ENCODE measurements at regions not wholly inside any gene's neighbourhood (a gene's known extent, or its start where the extent isn't known, plus 50 kb on each side); places are given as distances from the start of the nearest gene placed in this dataset.
"Not testable (repeated sequence)": the region's sequence is repeated elsewhere in the genome, so short reads cannot be mapped to it uniquely, and the experiment has no call there.

- ATAC-seq = no peak
These were observed 616.9 kb upstream of the GBE1 start for GRCh38 chr3:82378392-82378791.

GRCh38 chr3:82376883-82377282 lies 615.4 kb upstream of the GBE1 start:
- no peak for ATAC-seq
- TF ChIP-seq ZNF8 (CRISPR knock-in tag; IDR thresholded peaks at IDR 0.05) (peak; percentile 97), TOX (CRISPR knock-in tag; IDR thresholded peaks at IDR 0.05; ENCODE audit: borderline replicate concordance) (no peak)

More at GRCh38 chr3:82378392-82378791, 616.9 kb upstream of the GBE1 start:
- TF ChIP-seq ARNTL (CRISPR knock-in tag; IDR thresholded peaks at IDR 0.05; ENCODE audit: borderline replicate concordance, low read depth) = no peak
- TF ChIP-seq GLIS3 (CRISPR knock-in tag; IDR thresholded peaks at IDR 0.05) = no peak
- TF ChIP-seq CREB5 (CRISPR knock-in tag; IDR thresholded peaks at IDR 0.05; ENCODE audit: low read depth) = no peak
- TF ChIP-seq TOX (CRISPR knock-in tag; IDR thresholded peaks at IDR 0.05; ENCODE audit: borderline replicate concordance) = no peak
- TF ChIP-seq RARB (CRISPR knock-in tag; IDR thresholded peaks at IDR 0.05) = no peak
- no peak for TF ChIP-seq ESRRG (CRISPR knock-in tag; IDR thresholded peaks at IDR 0.05)
- TF ChIP-seq TSHZ2 (CRISPR knock-in tag; IDR thresholded peaks at IDR 0.05) = no peak
- no peak for TF ChIP-seq POU6F1 (CRISPR knock-in tag; IDR thresholded peaks at IDR 0.05; ENCODE audit: borderline replicate concordance, low read depth)
- TF ChIP-seq CSRNP3 (CRISPR knock-in tag; IDR thresholded peaks at IDR 0.05) = no peak
- TF ChIP-seq TCF4 (CRISPR knock-in tag; IDR thresholded peaks at IDR 0.05; ENCODE audit: borderline replicate concordance) = no peak
- TF ChIP-seq PATZ1 (CRISPR knock-in tag; IDR thresholded peaks at IDR 0.05; ENCODE audit: borderline replicate concordance) = no peak
- no peak for TF ChIP-seq PPARA (CRISPR knock-in tag; IDR thresholded peaks at IDR 0.05; ENCODE audit: borderline replicate concordance)
- TF ChIP-seq BACH2 (CRISPR knock-in tag; IDR thresholded peaks at IDR 0.05; ENCODE audit: borderline replicate concordance) = no peak
- TF ChIP-seq ZC3H10 (CRISPR knock-in tag; IDR thresholded peaks at IDR 0.05) = no peak
- TF ChIP-seq ZNF565 (CRISPR knock-in tag; conservative IDR thresholded peaks at IDR 0.05; ENCODE audit: low read depth) = no peak
- TF ChIP-seq ZFP3 (CRISPR knock-in tag; IDR thresholded peaks at IDR 0.05) = no peak
- no peak for TF ChIP-seq OSR1 (CRISPR knock-in tag; IDR thresholded peaks at IDR 0.05)
- TF ChIP-seq ZNF8 (CRISPR knock-in tag; IDR thresholded peaks at IDR 0.05) = no peak
- no peak for TF ChIP-seq ZNF70 (CRISPR knock-in tag; IDR thresholded peaks at IDR 0.05)

GRCh38 chr3:82373833-82374232 lies 612.4 kb upstream of the GBE1 start:
- ATAC-seq = not testable (repeated sequence)

- TF ChIP-seq ESRRG (CRISPR knock-in tag; IDR thresholded peaks at IDR 0.05) (no peak), PATZ1 (CRISPR knock-in tag; IDR thresholded peaks at IDR 0.05; ENCODE audit: borderline replicate concordance) (no peak), RARB (CRISPR knock-in tag; IDR thresholded peaks at IDR 0.05) (no peak), PPARA (CRISPR knock-in tag; IDR thresholded peaks at IDR 0.05; ENCODE audit: borderline replicate concordance) (no peak), ZC3H10 (CRISPR knock-in tag; IDR thresholded peaks at IDR 0.05) (no peak), SNAI2 (CRISPR knock-in tag; IDR thresholded peaks at IDR 0.05) (no peak)
- ATAC-seq = no peak
These were observed 603.4 kb upstream of the GBE1 start for GRCh38 chr3:82364827-82365226.
